KMS-11 (cell line): ENCODE measurements at regions not wholly inside any gene's neighbourhood (a gene's known extent, or its start where the extent isn't known, plus 50 kb on each side); places are given as distances from the start of the nearest gene placed in this dataset.

ENCODE experiments used
- H2AFZ ChIP-seq: fragments of 200-600 bp; sonication (generic); 2 replicates; pipeline ENCODE4 v1.6.1; 2016; ENCODE audit warnings: antibody characterized with exemption, mixed run types, low read depth
- H3K27ac ChIP-seq: fragments of 200-600 bp; sonication (generic); 2 replicates; pipeline ENCODE4 v1.6.1; 2016; ENCODE audit warnings: mild to moderate bottlenecking, mixed run types
- H3K27me3 ChIP-seq: fragments of 200-600 bp; sonication (generic); 2 replicates; pipeline ENCODE4 v1.6.1; 2017; ENCODE audit warnings: mild to moderate bottlenecking, low read depth, mixed run types, moderate library complexity; ENCODE audit not compliant: insufficient read depth
- H3K36me3 ChIP-seq: fragments of 200-600 bp; sonication (generic); 2 replicates; pipeline ENCODE4 v1.6.1; 2017; ENCODE audit warnings: mild to moderate bottlenecking, mixed run types; ENCODE audit not compliant: insufficient read depth
- H3K4me1 ChIP-seq: fragments of 200-600 bp; sonication (generic); 2 replicates; pipeline ENCODE4 v1.6.1; 2016; ENCODE audit warnings: mild to moderate bottlenecking, low read depth, mixed run types; ENCODE audit not compliant: poor library complexity, severe bottlenecking
- H3K4me2 ChIP-seq: fragments of 200-600 bp; sonication (generic); 2 replicates; pipeline ENCODE4 v1.7.0; 2016; ENCODE audit warnings: mild to moderate bottlenecking, mixed run types
- H3K4me3 ChIP-seq: fragments of 200-600 bp; sonication (generic); IDR thresholded peaks from 2 replicates; pipeline ENCODE4 v1.6.1; 2017; ENCODE audit warnings: low read depth, low read length, mixed read lengths; ENCODE audit not compliant: insufficient read depth
- H3K79me2 ChIP-seq: fragments of 200-600 bp; sonication (generic); 2 replicates; pipeline ENCODE4 v1.6.1; 2016; ENCODE audit warnings: low read depth, mixed run types; ENCODE audit not compliant: insufficient read depth
- H3K9ac ChIP-seq: fragments of 200-600 bp; sonication (generic); 2 replicates; pipeline ENCODE4 v1.6.1; 2016; ENCODE audit warnings: mild to moderate bottlenecking, mixed run types
- H4K20me1 ChIP-seq: fragments of 200-600 bp; sonication (generic); 2 replicates; pipeline ENCODE4 v1.6.1; 2016; ENCODE audit warnings: mild to moderate bottlenecking, mixed run types; ENCODE audit not compliant: insufficient read depth
- TF ChIP-seq, protein P1 (sequence below): fragments of 200-600 bp; sonication (generic); conservative IDR thresholded peaks from 2 replicates; pipeline ENCODE4 v1.6.1; 2017; ENCODE audit warnings: low read depth, mild to moderate bottlenecking, antibody characterized with exemption, low read length, moderate library complexity, mixed read lengths

GRCh38 chr10:128793726-128794655, 667.8 kb upstream of the MKI67 start:
- TF ChIP-seq, protein P1, sequence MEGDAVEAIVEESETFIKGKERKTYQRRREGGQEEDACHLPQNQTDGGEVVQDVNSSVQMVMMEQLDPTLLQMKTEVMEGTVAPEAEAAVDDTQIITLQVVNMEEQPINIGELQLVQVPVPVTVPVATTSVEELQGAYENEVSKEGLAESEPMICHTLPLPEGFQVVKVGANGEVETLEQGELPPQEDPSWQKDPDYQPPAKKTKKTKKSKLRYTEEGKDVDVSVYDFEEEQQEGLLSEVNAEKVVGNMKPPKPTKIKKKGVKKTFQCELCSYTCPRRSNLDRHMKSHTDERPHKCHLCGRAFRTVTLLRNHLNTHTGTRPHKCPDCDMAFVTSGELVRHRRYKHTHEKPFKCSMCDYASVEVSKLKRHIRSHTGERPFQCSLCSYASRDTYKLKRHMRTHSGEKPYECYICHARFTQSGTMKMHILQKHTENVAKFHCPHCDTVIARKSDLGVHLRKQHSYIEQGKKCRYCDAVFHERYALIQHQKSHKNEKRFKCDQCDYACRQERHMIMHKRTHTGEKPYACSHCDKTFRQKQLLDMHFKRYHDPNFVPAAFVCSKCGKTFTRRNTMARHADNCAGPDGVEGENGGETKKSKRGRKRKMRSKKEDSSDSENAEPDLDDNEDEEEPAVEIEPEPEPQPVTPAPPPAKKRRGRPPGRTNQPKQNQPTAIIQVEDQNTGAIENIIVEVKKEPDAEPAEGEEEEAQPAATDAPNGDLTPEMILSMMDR = no peak
- H2AFZ ChIP-seq = no peak overlapping the region
- H3K36me3 ChIP-seq = no peaks in the 10 kb centered on the region

GRCh38 chr10:128796396-128796912, 670.2 kb upstream of the MKI67 start:
- TF ChIP-seq, protein P1 = no peak
- Histone ChIP-seq H3K4me3 (no peak overlapping the region), H3K4me2 (no peak overlapping the region), H4K20me1 (no peaks in the 10 kb centered on the region), H3K36me3 (no peaks in the 10 kb centered on the region), H3K4me1 (no peaks in the 10 kb centered on the region), H3K27ac (no peak overlapping the region), H2AFZ (no peak overlapping the region), H3K9ac (no peak overlapping the region), H3K79me2 (no peaks in the 10 kb centered on the region), H3K27me3 (no peaks in the 10 kb centered on the region)

More at GRCh38 chr10:128793726-128794655, 667.8 kb upstream of the MKI67 start:
- no peaks in the 10 kb centered on the region for H3K27me3 ChIP-seq
- H3K27ac ChIP-seq = no peak overlapping the region
- H3K9ac ChIP-seq = no peak overlapping the region
- H3K4me2 ChIP-seq = no peak overlapping the region
- no peaks in the 10 kb centered on the region for H3K79me2 ChIP-seq
- H3K4me1 ChIP-seq = no peaks in the 10 kb centered on the region
- H3K4me3 ChIP-seq = no peak overlapping the region
- H4K20me1 ChIP-seq = no peaks in the 10 kb centered on the region

DNA sequence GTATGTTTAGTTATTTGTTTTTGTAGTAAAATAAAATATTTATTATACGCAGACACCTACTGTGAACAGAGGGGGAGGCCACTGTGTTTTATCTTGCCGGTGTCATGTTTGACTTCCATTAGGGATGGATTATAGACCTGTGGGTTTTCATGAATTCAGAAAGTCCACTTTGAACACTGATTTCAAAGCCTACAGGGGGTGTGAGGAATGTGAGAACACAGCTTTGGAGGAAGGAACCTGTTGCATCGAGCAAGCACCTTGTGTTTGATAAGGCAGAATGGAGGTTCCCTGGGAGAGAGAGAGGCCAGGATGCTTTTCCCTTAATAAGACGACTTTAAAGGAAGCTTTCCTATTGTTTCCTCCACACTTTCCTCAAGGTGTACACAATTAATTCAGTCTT, 665.0 kb upstream of the MGMT start:
- no peaks in the 10 kb centered on the region for H3K4me1 ChIP-seq
- no peaks in the 10 kb centered on the region for H3K79me2 ChIP-seq
- no peaks in the 10 kb centered on the region for H3K27me3 ChIP-seq
- no peak overlapping the region for H3K27ac ChIP-seq
- H3K4me2 ChIP-seq = no peak overlapping the region
- no peaks in the 10 kb centered on the region for H3K36me3 ChIP-seq
- H3K9ac ChIP-seq = no peak overlapping the region
- no peaks in the 10 kb centered on the region for H4K20me1 ChIP-seq
- H3K4me3 ChIP-seq = no peak overlapping the region
- no peak overlapping the region for H2AFZ ChIP-seq
- TF ChIP-seq, protein P1 = no peak

DNA sequence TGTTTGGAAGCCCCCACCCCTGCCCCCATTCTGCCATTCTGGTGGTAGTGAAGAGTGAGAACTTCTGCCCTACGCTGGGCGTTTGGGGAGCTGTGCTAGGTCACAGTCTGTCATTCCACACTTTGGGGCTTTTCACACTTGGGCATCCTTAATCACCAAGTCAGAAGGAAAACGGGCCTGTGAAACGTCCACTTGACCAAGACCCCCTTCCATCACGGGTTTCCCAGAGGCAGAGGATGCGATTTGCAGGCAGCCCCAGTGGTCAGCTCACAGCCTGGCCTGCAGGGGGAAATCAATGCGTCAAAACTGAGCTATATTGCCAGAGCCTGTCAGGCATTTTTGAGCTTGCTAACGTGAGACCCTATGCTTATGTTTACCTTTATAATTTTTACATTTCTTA, 663.3 kb upstream of the MGMT start:
- no peaks in the 10 kb centered on the region for H3K27me3 ChIP-seq
- H2AFZ ChIP-seq = no peak overlapping the region
- H4K20me1 ChIP-seq = no peaks in the 10 kb centered on the region
- no peaks in the 10 kb centered on the region for H3K79me2 ChIP-seq
- TF ChIP-seq, protein P1 = no peak
- H3K9ac ChIP-seq = no peak overlapping the region
- H3K27ac ChIP-seq = no peak overlapping the region
- no peak overlapping the region for H3K4me2 ChIP-seq
- no peaks in the 10 kb centered on the region for H3K36me3 ChIP-seq
- no peaks in the 10 kb centered on the region for H3K4me1 ChIP-seq
- no peak overlapping the region for H3K4me3 ChIP-seq
